RWPE2 (cell line): ENCODE measurements at regions not wholly inside any gene's neighbourhood (a gene's known extent, or its start where the extent isn't known, plus 50 kb on each side); places are given as distances from the start of the nearest gene placed in this dataset.

Source experiments
- ATAC-seq: fragments of 200-7000 bp; cut with Tn5 transposase; 3 replicates; pipeline ENCODE4 v1.9.1; 2021; ENCODE audit warnings: low read depth
- DNase-seq: peaks from one replicate; pipeline ENCODE4 v3.0.0-alpha.2; 2020; ENCODE audit warnings: low spot score
- H3K27ac ChIP-seq: fragments of 450-650 bp; 2 replicates; pipeline ENCODE4 v1.5.1; 2017; ENCODE audit warnings: mild to moderate bottlenecking; ENCODE audit not compliant: poor library complexity, severe bottlenecking
- H3K27me3 ChIP-seq: fragments of 250-450 bp; sonication (Bioruptor Pico); 2 replicates; pipeline ENCODE4 v1.5.1; 2021; ENCODE audit warnings: mild to moderate bottlenecking, moderate library complexity; ENCODE audit not compliant: insufficient read depth, poor library complexity, severe bottlenecking
- H3K36me3 ChIP-seq: fragments of 250-450 bp; sonication (Bioruptor Pico); 2 replicates; pipeline ENCODE4 v1.5.1; 2020; ENCODE audit warnings: low read depth, mild to moderate bottlenecking, moderate library complexity
- H3K4me1 ChIP-seq: fragments of 250-450 bp; sonication (Bioruptor Pico); 2 replicates; pipeline ENCODE4 v1.5.1; 2021; ENCODE audit warnings: mild to moderate bottlenecking, moderate library complexity; ENCODE audit not compliant: insufficient read depth, poor library complexity, severe bottlenecking
- H3K4me3 ChIP-seq: fragments of 250-450 bp; sonication (Bioruptor Pico); 2 replicates; pipeline ENCODE4 v1.5.1; 2021; ENCODE audit warnings: mild to moderate bottlenecking, moderate library complexity; ENCODE audit not compliant: severe bottlenecking
- H3K9me3 ChIP-seq: fragments of 250-450 bp; sonication (Bioruptor Pico); 2 replicates; pipeline ENCODE4 v1.5.1; 2021; ENCODE audit warnings: mild to moderate bottlenecking, moderate library complexity; ENCODE audit not compliant: severe bottlenecking
- CTCF ChIP-seq: fragments of 450-650 bp; IDR thresholded peaks from one replicate; pipeline ENCODE4 v1.5.1; 2017; ENCODE audit warnings: mild to moderate bottlenecking, moderate library complexity; ENCODE audit not compliant: poor library complexity, severe bottlenecking

DNA sequence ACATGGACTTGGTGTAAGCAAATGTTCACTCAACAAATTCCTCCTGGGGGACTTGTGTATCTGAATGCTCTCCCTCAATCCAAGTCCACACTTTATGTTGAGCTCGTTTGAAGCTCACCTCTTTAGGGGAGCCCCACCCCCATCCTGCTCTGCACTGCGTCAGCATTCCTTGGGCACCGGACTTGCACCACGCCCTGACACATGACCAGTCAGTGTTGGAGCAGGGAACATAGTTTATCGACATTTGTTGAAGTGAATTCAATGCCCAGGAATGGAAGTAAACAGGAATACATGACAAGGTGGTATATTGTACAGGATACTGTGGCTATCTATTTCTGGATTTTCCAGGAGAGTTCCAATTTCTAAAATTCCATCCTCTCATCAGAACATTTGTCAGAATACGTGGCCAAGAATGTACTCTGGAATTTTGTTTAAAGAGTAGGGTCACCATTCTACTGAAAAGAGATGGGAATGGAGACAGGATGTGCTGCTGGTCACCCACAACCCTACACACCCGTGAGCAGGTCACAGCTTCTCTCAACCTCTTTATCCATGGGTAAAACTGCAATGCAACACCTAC, 60.0 kb upstream of the LNX1 start:
- H3K27ac ChIP-seq: no peak overlapping the region
- no peak overlapping the region for H3K4me3 ChIP-seq
- H3K36me3 ChIP-seq: no peaks in the 10 kb centered on the region
- no peaks in the 10 kb centered on the region for H3K27me3 ChIP-seq
- no peaks in the 10 kb centered on the region for H3K9me3 ChIP-seq
- TF ChIP-seq CTCF: no peak
- DNase-seq (no peak), ATAC-seq (peak; percentile 38; the same call in 2 of the 3 replicates)
- H3K4me1 ChIP-seq: peaks cover 3% of the 10 kb centered on the region

DNA sequence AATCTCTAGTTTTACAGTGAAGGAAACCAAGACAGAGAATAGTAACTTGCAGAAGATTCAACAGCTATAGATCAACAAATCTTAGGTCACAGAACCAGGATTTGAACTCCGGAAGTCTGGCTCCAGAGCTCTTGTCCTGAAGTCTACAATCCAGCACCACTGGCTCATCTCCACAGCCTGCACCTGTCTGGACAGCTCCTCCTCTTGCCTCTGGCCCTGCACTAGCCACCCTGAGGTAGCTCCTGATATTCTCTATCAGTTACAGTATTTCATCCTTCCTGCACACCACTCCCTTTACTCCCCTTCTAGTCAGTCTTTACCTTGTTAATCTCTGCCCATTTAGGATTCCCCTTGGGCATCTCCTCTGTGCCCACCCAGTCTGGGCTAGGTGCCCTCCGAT, 58.1 kb upstream of the LNX1 start:
- Histone ChIP-seq H3K27ac (no peak overlapping the region), H3K9me3 (no peaks in the 10 kb centered on the region), H3K27me3 (no peaks in the 10 kb centered on the region), H3K4me3 (no peak overlapping the region), H3K36me3 (no peaks in the 10 kb centered on the region), H3K4me1 (peaks cover 3% of the 10 kb centered on the region)
- DNase-seq (no peak), ATAC-seq (no peak)
- TF ChIP-seq CTCF: no peak

DNA sequence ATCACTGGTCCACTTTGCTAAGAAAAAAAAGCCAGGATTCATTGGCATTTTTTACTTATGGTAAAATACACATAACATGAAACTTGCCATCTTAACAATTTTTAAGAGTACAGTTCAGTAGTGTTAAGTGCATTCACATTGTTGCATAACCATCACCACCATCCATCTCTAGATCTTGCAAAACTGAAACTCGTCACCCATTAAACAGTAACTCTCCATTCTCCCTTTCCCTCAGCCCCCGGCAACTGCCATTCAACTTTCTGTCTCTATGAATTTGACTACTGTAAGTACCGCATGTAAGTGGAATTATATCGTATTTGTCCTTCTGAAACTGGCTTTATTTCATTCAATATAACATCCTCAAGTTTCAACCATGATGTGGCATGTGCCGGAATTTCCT, 56.3 kb upstream of the LNX1 start:
- no peak overlapping the region for H3K4me3 ChIP-seq
- TF ChIP-seq CTCF: no peak
- DNase-seq (no peak), ATAC-seq (no peak)
- no peaks in the 10 kb centered on the region for H3K36me3 ChIP-seq
- no peaks in the 10 kb centered on the region for H3K9me3 ChIP-seq
- H3K27ac ChIP-seq: no peak overlapping the region
- H3K4me1 ChIP-seq: peaks cover 3% of the 10 kb centered on the region
- H3K27me3 ChIP-seq: no peaks in the 10 kb centered on the region

GRCh38 chr4:53646795-53647194, 55.5 kb upstream of the LNX1 start:
- no peaks in the 10 kb centered on the region for H3K36me3 ChIP-seq
- H3K27ac ChIP-seq: no peak overlapping the region
- no peak overlapping the region for H3K4me3 ChIP-seq
- DNase-seq (no peak), ATAC-seq (no peak)
- no peaks in the 10 kb centered on the region for H3K27me3 ChIP-seq
- no peaks in the 10 kb centered on the region for H3K9me3 ChIP-seq
- peaks cover 3% of the 10 kb centered on the region for H3K4me1 ChIP-seq
- TF ChIP-seq CTCF: no peak

GRCh38 chr4:53645108-53645507, 53.8 kb upstream of the LNX1 start:
- TF ChIP-seq CTCF: no peak
- no peaks in the 10 kb centered on the region for H3K27me3 ChIP-seq
- no peak overlapping the region for H3K4me3 ChIP-seq
- no peaks in the 10 kb centered on the region for H3K4me1 ChIP-seq
- H3K36me3 ChIP-seq: no peaks in the 10 kb centered on the region
- no peak for ATAC-seq
- DNase-seq: no peak
- H3K27ac ChIP-seq: no peak overlapping the region
- H3K9me3 ChIP-seq: no peaks in the 10 kb centered on the region
